ENCODE measurements at regions not wholly inside any gene's neighbourhood (a gene's known extent, or its start where the extent isn't known, plus 50 kb on each side); places are given as distances from the start of the nearest gene placed in this dataset.
"Not testable (repeated sequence)": the region's sequence is repeated elsewhere in the genome, so short reads cannot be mapped to it uniquely, and the experiment has no call there.

DNA sequence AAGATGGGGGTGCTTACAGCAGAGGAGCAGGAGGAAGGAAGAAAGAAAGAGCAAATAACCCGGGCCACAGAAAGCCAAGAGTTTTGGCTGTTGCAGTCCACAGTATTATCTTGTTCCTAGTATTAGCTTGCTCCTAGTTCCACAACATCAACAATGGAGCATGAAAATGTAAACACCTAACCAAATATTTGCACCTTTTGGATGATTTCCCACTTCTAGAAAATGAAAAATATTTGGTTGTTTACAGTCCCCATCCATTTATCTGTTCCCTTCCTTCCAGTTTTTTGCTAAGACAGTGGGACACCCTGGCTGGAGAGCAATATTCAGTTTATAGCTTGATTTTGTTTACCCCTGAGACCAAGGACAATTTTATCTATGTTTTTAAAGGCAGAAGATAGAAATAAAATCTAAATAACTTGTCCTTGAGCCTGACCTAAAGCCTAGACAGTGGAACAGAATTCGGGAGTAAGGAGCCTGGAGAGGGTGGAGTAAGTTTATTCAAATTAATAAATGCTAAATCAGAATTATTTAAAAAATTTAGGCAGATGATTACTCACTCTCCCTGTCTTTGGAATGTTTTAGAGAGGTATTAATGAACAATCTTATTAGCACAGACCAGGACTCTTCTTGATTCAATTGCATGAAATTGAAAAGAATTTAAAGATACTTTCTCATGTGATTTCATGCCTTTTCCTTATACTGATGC, 51.6 kb downstream of the RESF1 start:
- no peak for DNase-seq

DNA sequence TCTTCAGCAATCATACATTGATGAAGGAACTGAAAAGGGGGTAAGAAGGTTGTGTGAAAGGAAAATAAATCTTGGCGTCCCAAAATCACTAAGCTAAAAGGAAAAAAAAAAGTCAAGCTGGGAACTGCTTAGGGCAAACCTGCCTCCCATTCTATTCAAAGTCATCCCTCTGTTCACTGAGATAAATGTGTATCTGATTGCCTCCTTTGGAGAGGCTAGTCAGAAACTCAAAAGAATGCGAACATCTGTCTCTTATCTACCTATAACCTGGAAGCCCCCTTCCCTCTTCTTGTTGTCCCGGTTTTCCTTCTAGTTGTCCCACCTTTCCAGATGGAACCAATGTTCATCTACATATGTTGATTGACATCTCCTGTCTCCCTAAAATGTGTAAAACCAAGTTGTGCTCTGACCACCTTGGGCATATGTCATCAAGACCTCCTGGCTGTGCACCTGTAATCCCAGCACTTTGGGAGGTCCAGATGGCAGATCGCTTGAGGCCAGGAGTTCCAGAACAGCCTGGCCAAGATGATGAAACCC, 53.1 kb downstream of the RESF1 start:
- DNase-seq = no peak

DNA sequence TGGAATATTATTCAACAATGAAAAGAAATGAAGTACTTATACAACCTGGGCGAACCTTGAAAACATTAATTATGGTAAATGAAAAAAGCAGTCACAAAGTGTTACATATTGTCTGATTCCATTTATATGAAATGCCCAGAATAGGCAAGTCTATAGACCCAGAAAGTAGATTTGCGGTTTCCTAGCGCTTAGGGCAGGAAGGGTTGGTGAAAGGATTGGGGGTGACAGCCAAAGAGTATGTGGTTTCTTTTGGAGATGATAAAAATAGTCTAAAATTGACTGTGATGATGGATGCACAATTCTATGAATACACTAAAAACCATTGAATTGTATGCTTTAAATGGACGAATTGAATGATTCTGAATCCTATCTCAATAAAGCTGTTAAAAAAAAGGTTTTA, 55.8 kb downstream of the RESF1 start:
- DNase-seq = no peak

DNA sequence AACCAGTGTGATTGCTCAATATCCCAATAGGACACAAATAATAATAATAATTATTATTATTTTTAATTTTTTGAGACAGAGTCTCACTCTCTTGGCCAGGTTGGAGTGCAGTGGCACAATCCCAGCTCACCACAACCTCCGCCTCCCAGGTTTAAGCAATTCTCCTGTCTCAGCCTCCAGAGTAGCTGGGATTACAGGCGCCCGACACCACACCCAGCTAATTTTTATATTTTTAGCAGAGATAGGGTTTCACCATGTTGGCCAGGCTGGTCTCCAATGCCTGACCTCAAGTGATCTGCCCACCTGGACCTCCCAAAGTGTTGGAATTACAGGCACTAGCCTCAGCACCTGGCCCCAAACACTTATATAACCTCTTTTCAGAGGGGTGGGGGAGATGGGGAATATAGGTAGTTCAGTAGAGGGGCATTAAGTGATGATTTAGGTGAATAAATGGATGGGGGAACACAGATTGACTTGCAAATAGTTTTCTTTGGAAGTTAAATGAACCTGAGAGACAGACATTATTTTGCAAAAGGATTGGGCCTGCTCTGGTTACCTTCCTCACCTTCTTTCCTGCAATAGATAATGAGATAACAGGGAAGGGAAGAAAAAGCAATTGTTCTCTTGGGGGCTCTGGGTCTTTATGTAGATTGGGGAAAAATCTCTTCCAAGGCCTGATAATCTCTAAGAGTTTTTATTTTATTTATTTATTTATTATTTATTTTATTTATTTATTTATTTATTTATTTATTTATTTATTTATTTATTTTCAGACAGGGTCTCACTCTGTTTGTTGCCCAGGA, 57.7 kb downstream of the RESF1 start:
- DNase-seq = no peak

DNA sequence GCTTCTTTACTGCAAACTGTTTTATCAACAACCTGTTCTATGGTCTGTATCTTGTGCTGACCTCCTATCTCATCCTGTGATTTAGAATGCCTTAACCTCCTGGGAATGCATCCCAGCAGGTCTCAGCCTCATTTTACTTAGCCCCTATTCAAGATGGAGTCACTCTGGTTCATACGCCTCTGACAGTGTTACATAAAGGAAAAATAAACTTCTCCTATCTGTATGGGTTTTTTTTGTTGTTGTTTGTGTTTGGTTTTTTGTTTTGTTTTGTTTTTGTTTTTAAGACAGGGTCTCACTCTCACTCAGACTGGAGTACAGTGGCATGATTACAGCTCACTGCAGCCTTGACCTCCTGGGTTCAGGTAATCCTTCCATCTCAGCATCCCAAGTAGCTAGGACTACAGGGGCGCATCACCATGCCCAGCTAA, 62.1 kb downstream of the RESF1 start:
- DNase-seq = no peak

DNA sequence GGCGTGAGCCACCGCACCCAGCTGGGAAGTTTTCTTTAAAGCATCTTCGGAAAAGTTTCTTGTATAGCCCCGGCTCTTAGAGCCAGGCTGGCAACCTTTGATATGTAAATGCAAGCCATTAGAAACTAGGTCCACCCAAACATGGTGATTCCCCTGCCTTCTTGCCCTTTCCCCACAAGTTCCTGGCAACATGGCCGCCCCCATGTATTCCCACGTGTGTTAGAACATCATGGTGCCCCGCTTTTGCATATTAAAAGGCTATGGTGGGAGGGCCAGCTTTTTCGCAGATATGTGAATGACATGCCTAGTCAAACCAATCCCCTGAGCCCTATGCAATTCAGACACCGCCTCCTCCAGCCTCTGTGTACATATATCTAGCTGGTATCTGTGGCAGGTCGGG, 63.2 kb downstream of the RESF1 start:
- not testable (repeated sequence) for DNase-seq

DNA sequence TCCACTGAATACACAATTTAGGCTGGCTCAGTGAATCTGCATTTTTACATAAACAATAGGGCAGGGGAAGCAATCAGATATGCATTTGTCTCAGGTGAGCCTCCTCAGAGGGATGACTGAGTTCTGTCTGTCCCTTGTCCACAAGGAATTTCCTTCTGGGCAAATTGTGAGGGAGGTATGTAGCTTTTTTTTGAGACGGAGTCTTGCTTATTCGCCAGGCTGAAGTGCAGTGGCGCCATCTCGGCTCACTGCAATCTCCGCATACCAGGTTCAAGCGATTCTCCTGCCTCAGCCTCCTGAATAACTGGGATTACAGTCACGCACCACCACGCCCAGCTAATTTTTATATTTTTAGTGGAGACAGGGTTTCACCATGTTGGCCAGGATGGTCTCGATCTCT, 64.6 kb downstream of the RESF1 start:
- not testable (repeated sequence) for DNase-seq

DNA sequence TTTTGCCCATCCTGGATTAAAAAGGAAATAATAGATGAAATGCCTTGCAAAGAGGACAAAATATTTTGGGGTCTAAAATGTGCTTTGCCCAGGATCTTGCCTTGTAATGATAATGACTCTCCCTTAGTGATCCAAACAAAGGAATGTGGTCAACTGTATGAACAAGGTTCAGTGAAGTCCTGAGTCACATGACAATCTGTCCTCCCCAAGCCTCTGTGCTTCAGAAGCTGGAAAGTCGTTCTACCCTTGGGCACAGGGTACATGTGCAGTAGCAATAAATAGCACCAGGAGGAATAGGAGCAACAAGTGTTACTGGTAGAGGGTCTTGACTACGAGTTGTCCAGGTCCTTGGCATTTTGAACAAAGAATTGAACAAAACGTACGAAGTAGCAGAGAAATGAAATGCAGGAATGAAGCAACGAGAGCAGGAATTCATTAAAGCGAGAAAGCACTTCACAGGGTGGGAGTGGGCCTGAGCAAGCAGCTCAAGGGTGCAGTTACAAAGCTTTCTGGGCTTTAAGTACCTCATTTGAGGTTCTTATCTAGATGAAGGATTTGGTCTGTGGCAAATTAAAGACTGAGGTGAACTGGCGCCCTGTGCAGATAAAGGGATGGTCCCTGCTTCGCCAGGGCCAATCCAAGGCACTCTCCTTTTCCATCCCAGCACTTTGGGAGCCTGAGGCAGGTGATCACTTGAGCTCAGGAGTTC, 65.8 kb downstream of the RESF1 start:
- no peak for DNase-seq

DNA sequence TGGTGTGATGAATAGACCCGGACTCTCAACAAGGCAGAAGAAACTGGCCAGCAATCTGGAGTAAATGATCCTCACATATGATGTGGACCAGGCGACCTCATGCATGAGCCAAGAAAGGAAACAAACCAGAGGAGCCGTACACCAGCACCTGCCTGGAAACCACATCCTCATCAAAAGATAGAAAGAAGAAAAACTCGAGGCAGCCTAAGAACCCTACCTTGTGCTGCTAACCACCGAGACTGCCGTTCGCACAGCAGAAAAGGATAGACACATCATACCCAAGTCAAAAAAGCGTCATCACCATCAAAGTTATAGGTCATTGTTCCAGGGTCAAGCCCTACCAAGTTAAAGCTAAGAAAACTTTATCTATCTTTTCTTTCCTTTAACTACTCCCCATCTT, 66.7 kb downstream of the RESF1 start:
- peak; percentile 74 for DNase-seq

DNA sequence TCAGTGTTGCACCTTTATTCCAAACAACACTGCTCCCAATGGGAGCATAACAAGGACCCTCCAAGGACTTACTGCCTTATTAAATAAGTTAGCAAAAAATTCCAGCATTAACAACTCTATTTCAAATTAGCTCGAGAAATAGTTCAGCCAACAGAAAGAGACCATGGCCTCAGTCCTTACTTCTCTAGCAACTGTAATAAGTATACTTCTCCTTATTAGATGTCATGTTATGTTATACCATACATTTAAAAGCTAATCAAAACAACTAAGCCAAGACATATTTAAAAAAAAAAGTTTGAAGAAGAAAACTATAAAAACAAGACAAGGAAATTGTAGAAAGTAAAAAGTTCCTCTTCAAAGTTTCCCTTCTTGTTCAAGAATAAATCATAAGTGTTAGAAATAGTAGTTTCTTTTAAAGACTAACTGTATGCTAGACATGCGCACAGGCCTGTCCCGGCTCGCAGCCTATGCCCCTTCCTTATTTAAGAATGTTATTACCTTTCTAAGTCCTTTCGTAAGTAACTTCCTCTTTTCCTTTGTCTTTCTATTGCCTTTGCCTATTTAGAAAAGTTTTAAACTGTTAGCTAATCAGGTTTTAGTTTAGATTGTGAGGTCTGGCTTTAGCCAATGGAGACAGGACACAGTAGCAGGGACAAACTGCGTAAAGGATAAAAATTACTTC, 68.6 kb downstream of the RESF1 start:
- DNase-seq = no peak

DNA sequence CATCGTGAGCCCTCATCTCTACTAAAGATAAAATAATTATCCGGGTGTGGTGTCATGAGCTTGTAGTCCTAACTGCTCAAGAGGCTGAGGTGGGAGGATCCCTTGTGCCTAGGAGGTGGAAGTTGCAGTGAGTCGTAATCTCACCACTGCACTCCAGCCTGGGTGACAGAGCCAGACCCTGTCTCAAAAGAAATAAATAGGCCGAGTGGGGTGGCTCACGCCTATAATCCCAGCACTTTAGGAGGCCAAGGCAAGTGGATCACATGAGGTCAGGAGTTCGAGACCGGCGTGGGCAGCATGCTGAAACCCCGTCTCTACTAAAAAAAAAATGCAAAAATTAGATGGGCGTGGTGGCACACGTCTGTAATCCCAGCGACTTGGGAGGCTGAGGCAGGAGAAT, 70.9 kb downstream of the RESF1 start:
- no peak for DNase-seq

DNA sequence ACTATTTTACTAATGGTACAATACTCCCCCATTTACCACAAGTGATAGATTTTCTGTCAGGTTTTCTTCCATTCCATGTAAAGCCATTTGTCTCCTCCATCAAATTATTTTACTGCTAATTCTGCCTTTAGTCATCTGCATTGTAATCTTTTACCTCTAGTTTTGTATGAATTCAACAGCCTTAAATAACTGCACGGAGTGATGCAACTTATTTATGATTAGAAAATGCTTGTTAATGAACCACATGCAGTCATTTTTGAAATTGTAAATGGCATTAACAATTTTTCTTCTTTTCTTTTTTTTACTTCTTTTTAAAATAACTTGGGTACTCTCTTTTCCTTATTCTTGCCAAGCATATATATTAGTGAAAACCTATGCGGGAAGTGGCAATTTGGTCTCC, 71.5 kb downstream of the RESF1 start:
- DNase-seq = no peak

DNA sequence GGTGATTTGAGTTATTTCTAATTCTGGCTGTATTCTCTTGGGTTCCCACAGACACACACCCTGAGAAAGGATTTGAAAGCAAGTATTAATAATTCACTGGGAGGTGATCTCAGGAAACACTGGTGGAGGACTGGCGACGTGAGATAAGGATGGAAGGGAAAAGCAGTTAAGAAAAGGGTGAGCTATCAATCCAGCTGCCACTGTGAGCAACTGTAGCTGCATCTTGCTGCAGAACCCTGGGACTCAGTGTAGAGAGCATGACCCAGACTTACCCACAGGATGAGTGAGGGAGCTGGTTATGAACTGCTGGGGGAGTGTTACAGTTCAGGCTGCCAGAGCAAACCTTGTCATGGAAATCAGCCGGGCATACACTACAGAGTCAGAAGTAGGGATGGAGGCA, 71.9 kb downstream of the RESF1 start:
- no peak for DNase-seq

DNA sequence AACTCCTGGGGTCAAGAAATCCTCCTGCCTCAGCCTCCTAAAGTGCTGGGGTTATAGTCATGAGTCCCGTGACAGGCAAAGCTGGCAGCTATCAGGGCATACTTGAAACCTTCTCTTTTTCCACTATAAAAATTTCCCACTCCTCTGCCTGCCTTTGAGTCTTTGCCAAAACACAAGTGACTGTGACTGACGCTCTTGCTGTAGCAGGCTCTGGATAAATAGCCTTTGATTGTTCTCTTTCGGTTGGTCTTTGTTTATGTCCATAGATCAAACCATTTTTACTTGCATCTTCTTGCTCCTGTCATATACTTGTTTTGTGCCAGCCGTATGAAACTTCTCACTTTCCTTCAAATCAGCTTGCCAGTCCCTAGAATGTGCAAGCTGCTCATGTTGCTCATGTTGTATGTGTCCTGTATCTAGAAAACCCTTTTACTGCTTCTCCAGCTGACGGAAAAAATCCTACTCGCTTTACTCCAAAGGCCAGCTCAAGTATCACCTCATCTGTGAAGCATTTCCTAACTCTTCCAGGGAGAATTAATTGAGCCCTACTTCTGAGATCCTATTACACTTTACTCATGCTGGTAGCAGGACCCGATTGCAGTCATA, 73.1 kb downstream of the RESF1 start:
- no peak for DNase-seq

DNA sequence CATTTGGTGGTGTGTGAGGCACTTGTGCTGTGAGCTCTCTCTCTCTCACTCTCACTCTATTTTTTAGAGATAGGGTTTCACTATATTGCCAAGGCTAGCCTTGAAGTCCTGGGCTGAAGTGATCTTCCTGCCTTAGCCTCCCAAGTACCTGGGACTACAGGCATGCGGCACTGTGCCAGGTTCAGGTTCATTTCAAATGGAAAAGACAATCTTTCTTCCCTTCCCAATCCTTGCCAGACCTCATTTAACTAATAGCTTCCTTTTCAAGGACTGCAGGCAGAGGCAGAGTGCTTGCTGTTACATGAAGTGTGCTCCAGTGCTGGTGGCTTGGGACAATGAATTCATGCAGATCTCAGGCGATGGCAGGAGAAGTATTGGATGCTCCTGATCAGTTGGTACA, 73.2 kb upstream of the BICD1 start:
- no peak for DNase-seq

DNA sequence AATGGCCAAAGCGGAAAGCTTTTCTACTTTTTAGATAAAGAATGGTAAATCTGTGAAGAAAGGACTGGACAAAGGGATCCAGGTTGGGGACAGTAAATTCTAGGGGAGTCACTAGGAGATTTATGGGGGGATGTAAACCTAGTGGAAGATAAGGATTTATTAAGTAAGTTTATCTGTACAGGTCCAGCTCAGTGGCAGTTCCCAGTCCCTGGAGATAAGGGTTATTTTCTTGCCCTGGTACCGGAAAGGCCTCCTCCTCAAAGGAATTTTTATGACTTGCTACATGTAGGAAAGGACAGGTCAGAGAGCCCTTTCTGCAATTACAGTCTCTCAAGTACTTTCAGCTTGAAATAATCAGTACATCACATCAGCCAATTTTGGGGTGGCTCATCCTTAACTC, 72.6 kb upstream of the BICD1 start:
- DNase-seq = no peak

DNA sequence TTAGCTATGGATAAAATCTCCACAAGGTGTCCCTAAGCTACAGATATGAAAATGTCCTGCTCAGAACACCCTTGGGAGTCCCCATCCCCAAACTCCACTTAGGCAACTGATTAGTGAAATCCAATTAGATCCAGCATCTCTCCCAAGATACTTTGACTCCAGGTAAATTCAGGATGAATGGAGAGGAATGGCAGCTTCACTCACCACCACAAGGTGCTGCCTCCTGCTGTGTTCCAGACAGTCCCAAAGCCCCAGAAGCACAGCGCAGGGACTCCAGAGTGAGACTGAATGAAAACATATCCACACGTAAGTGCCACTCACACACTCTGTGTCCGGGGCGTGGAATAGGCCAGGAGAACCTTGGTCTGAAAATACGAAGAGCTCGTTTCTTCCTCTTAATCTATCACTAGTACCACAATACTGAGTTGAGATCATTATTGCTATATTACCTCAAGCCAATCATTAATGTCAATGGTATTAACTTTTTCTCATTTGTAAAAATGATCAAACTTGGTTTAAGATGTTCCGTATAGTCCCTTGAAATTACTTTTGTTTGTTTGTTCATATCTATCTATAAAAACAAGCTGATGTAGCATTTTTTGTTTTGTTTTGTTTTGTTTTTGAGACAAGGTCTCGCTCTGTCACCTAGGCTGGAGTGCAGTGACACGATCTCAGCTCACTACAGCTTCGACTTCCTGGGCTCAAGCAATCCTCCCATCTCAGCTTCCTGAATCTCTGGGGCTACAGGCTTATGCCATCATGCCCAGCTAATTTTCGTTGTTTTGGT, 70.0 kb upstream of the BICD1 start:
- no peak for DNase-seq

DNA sequence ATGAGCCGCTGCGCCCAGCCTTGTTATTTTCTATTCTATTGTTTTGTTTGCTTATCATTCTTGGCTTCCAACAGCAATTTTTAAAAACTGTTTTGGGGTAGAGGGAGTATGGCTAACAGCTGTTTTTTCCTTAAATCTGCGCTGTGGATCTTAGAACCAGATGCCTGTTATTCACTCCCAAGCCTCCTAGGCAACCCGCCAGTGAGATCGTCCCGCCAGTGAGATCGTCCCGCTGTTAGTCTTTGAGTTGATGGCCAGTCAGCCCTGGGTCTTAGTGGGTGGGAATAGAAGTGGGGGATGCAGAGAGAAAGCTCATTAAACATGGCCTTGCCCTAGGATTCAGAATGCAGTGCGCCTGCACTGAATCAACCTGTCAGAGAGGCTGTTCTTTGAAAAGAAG, 67.3 kb upstream of the BICD1 start:
- DNase-seq = no peak

DNA sequence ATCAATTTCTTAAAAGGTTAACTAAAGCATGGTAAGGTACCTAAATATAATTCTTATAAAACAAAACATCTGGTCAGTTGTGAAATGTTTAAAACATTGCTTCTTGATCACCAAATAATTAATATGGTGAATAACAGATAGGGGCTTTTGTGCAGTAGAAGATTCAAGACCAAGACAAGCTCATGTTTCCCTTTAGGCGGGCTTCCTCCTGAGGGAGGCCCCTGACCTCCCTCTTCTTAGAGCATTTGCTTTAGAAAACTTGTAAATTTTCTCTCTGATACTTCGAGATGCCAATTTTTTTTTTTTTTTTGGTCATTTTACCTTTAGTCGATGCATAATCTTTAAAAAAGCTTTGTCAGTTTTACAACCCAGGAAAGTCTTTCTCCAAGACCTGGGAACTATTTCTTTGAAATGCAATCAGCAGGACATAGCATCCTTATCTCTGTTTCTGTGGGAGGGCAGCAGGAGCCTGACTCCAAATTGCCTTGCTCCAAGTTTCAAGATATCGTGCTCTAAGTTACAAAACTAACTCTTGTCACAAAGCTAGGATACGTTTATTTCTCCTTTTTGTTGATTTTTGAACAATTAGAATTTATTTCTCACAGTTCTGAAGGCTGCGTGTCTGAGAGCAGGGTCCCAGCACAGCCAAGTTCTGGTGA, 66.6 kb upstream of the BICD1 start:
- DNase-seq = no peak

DNA sequence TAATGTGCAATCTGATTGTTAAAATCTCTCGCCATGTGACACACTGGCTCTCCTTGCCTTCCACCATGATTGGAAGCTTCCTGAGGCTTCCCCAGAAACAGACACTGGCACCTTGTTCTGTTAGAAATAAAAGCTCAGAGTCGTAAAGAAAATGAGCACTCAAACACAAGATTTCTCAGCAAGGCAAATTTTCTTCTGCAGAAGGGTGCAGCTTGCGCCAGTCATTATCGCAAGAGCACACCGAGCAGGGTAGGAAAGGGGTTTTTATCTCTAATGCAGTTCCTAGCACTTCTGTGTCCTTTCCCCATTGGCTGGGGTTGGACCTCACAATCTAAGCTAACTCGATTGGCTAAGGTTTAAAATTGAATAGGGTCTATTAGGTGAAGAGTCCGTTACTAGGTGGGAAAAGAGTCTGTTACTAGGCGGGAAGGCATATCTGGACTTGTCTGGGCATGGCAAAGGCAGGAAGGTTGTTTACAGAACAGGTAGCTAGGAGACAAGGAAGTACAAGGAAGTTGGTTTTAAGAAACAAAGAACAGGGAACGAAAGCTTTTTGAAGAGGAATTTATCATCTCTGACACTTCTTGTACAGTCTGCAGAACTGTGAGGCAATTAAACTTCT, 62.6 kb upstream of the BICD1 start:
- DNase-seq = no peak

Data from activated effector memory CD4-positive, alpha-beta T cell treated with anti-CD3 and anti-CD28 coated beads, Interleukin-2, amount 50 U/mL, for 16 hours (primary cell).